ENCODE measurements at regions not wholly inside any gene's neighbourhood (a gene's known extent, or its start where the extent isn't known, plus 50 kb on each side); places are given as distances from the start of the nearest gene placed in this dataset.

DNA sequence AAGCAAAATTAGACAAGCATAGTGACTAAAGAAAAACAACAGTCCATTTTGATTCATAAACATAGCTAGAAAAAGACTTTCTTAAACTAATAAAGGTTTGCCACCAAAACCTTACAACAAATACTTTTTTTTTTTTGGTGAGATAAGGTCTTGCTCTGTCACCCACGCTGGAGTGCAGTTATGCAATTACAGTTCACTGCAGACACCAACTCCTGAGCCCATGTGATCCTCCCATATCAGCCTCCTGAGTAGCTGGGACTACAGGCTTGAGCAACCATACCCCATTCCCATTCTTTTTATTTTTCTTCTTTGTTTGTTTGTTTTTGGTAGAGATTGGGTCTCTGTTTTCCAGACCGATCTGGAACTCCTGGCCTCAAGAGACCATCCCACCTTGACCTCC, 247.2 kb upstream of the ADGRL3 start:
- TF ChIP-seq, protein P1, sequence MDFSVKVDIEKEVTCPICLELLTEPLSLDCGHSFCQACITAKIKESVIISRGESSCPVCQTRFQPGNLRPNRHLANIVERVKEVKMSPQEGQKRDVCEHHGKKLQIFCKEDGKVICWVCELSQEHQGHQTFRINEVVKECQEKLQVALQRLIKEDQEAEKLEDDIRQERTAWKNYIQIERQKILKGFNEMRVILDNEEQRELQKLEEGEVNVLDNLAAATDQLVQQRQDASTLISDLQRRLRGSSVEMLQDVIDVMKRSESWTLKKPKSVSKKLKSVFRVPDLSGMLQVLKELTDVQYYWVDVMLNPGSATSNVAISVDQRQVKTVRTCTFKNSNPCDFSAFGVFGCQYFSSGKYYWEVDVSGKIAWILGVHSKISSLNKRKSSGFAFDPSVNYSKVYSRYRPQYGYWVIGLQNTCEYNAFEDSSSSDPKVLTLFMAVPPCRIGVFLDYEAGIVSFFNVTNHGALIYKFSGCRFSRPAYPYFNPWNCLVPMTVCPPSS (IDR thresholded peaks at IDR 0.05): no peak
- TF ChIP-seq, protein P2, sequence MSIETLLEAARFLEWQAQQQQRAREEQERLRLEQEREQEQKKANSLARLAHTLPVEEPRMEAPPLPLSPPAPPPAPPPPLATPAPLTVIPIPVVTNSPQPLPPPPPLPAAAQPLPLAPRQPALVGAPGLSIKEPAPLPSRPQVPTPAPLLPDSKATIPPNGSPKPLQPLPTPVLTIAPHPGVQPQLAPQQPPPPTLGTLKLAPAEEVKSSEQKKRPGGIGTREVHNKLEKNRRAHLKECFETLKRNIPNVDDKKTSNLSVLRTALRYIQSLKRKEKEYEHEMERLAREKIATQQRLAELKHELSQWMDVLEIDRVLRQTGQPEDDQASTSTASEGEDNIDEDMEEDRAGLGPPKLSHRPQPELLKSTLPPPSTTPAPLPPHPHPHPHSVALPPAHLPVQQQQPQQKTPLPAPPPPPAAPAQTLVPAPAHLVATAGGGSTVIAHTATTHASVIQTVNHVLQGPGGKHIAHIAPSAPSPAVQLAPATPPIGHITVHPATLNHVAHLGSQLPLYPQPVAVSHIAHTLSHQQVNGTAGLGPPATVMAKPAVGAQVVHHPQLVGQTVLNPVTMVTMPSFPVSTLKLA (IDR thresholded peaks at IDR 0.05): no peak
- TF ChIP-seq ZNF263 (CRISPR knock-in tag; IDR thresholded peaks at IDR 0.05): no peak
- TF ChIP-seq, protein P3, sequence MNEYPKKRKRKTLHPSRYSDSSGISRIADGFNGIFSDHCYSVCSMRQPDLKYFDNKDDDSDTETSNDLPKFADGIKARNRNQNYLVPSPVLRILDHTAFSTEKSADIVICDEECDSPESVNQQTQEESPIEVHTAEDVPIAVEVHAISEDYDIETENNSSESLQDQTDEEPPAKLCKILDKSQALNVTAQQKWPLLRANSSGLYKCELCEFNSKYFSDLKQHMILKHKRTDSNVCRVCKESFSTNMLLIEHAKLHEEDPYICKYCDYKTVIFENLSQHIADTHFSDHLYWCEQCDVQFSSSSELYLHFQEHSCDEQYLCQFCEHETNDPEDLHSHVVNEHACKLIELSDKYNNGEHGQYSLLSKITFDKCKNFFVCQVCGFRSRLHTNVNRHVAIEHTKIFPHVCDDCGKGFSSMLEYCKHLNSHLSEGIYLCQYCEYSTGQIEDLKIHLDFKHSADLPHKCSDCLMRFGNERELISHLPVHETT (CRISPR knock-in tag; conservative IDR thresholded peaks at IDR 0.05): no peak
- TF ChIP-seq, protein P4, sequence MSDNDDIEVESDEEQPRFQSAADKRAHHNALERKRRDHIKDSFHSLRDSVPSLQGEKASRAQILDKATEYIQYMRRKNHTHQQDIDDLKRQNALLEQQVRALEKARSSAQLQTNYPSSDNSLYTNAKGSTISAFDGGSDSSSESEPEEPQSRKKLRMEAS (IDR thresholded peaks at IDR 0.05): no peak
- TF ChIP-seq NR2F2 (IDR thresholded peaks at IDR 0.05; ENCODE audit: borderline replicate concordance, low read depth): no peak
- TF ChIP-seq HNF4G (IDR thresholded peaks at IDR 0.05; ENCODE audit: borderline replicate concordance, low read depth, low read length): no peak
- no peak for TF ChIP-seq HNF4G (CRISPR knock-in tag; IDR thresholded peaks at IDR 0.05; ENCODE audit: borderline replicate concordance, low read depth)
- no peak for TF ChIP-seq NFE2L2 (IDR thresholded peaks at IDR 0.05; ENCODE audit: low read length)
- TF ChIP-seq, protein P5, sequence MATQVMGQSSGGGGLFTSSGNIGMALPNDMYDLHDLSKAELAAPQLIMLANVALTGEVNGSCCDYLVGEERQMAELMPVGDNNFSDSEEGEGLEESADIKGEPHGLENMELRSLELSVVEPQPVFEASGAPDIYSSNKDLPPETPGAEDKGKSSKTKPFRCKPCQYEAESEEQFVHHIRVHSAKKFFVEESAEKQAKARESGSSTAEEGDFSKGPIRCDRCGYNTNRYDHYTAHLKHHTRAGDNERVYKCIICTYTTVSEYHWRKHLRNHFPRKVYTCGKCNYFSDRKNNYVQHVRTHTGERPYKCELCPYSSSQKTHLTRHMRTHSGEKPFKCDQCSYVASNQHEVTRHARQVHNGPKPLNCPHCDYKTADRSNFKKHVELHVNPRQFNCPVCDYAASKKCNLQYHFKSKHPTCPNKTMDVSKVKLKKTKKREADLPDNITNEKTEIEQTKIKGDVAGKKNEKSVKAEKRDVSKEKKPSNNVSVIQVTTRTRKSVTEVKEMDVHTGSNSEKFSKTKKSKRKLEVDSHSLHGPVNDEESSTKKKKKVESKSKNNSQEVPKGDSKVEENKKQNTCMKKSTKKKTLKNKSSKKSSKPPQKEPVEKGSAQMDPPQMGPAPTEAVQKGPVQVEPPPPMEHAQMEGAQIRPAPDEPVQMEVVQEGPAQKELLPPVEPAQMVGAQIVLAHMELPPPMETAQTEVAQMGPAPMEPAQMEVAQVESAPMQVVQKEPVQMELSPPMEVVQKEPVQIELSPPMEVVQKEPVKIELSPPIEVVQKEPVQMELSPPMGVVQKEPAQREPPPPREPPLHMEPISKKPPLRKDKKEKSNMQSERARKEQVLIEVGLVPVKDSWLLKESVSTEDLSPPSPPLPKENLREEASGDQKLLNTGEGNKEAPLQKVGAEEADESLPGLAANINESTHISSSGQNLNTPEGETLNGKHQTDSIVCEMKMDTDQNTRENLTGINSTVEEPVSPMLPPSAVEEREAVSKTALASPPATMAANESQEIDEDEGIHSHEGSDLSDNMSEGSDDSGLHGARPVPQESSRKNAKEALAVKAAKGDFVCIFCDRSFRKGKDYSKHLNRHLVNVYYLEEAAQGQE (IDR thresholded peaks at IDR 0.05; ENCODE audit: borderline replicate concordance in 1 of 2, low read depth in 1 of 2, low read length in 2 of 2): no peak
- no peak for TF ChIP-seq ZSCAN30 (CRISPR knock-in tag; IDR thresholded peaks at IDR 0.05)
- TF ChIP-seq HNRNPL (IDR thresholded peaks at IDR 0.05; ENCODE audit: low read depth, low read length): no peak
